Neural cell (in vitro differentiated cells): ENCODE measurements at regions not wholly inside any gene's neighbourhood (a gene's known extent, or its start where the extent isn't known, plus 50 kb on each side); places are given as distances from the start of the nearest gene placed in this dataset.

ENCODE experiments used
- EP300 ChIP-seq: fragments of 450-650 bp; conservative IDR thresholded peaks from 2 replicates; pipeline ENCODE4 v1.6.1; 2014; ENCODE audit warnings: antibody characterized with exemption, mild to moderate bottlenecking, moderate library complexity; ENCODE audit not compliant: poor library complexity, severe bottlenecking
- EZH2 ChIP-seq: fragments of 200-600, 300-800 bp; shearing (Covaris generic), sonication (generic); IDR thresholded peaks from 2 replicates; pipeline ENCODE4 v1.6.1; 2014; ENCODE audit warnings: antibody characterized with exemption, low read length, borderline replicate concordance, mild to moderate bottlenecking; ENCODE audit not compliant: insufficient read depth, poor library complexity, severe bottlenecking
- MXI1 ChIP-seq: fragments of 450-650 bp; conservative IDR thresholded peaks from 2 replicates; pipeline ENCODE4 v1.6.1; 2014; ENCODE audit warnings: antibody characterized with exemption, mild to moderate bottlenecking; ENCODE audit not compliant: poor library complexity, severe bottlenecking
- POLR2AphosphoS5 ChIP-seq: IDR thresholded peaks from 2 replicates; pipeline ENCODE4 v1.6.1; 2012
- RAD21 ChIP-seq: fragments of 450-650 bp; conservative IDR thresholded peaks from 2 replicates; pipeline ENCODE4 v1.6.1; 2014; ENCODE audit warnings: antibody characterized with exemption, mild to moderate bottlenecking, moderate library complexity
- SMC3 ChIP-seq: fragments of 450-650 bp; conservative IDR thresholded peaks from 2 replicates; pipeline ENCODE4 v1.6.1; 2014; ENCODE audit warnings: antibody characterized with exemption, mild to moderate bottlenecking, moderate library complexity; ENCODE audit not compliant: poor library complexity
- TAF1 ChIP-seq: IDR thresholded peaks from 2 replicates; pipeline ENCODE4 v1.6.1; 2012; ENCODE audit warnings: low read depth
- TF ChIP-seq, protein P1 (sequence below): fragments of 450-650 bp; IDR thresholded peaks from 2 replicates; pipeline ENCODE4 v1.5.1; 2014; ENCODE audit warnings: antibody characterized with exemption, mild to moderate bottlenecking, moderate library complexity; ENCODE audit not compliant: poor library complexity, severe bottlenecking
- TF ChIP-seq, protein P2 (sequence below): IDR thresholded peaks from 2 replicates; pipeline ENCODE4 v1.6.1; 2012; ENCODE audit warnings: borderline replicate concordance

DNA sequence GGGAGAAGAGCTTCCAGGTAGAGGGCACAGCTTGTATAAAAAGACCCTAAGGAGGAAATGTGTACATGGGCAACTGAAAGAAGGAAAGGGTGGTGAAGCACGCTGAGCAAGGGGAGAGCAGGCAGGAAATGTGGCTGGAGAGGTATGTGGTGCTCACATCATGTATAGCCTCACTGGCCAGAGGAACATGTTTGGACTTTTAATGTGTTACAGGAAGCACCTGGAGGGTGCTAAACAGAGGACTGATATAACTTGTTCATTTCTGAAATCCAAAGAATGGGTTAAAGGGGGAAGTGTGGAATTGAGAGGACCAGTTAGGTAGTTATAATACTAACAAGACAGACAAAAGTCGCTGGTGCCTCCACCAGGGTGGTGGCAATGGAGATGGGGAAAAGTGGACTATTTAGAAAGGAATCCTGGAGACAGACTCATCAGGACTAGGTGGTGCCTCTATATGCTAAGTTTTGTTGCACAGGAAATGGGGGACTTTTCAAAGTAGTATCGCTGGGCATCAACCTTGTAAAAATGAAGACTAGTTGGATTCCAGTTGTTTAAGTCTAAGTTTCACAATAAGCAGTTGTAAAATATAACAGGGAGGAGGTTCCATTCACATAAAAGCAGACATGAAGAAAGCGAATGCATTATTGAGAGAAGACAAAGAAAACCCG is 63.1 kb upstream of the CD180 start:
- TF ChIP-seq, protein P1, sequence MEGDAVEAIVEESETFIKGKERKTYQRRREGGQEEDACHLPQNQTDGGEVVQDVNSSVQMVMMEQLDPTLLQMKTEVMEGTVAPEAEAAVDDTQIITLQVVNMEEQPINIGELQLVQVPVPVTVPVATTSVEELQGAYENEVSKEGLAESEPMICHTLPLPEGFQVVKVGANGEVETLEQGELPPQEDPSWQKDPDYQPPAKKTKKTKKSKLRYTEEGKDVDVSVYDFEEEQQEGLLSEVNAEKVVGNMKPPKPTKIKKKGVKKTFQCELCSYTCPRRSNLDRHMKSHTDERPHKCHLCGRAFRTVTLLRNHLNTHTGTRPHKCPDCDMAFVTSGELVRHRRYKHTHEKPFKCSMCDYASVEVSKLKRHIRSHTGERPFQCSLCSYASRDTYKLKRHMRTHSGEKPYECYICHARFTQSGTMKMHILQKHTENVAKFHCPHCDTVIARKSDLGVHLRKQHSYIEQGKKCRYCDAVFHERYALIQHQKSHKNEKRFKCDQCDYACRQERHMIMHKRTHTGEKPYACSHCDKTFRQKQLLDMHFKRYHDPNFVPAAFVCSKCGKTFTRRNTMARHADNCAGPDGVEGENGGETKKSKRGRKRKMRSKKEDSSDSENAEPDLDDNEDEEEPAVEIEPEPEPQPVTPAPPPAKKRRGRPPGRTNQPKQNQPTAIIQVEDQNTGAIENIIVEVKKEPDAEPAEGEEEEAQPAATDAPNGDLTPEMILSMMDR, result no peak
- no peak for TF ChIP-seq SMC3
- TF ChIP-seq, protein P2, sequence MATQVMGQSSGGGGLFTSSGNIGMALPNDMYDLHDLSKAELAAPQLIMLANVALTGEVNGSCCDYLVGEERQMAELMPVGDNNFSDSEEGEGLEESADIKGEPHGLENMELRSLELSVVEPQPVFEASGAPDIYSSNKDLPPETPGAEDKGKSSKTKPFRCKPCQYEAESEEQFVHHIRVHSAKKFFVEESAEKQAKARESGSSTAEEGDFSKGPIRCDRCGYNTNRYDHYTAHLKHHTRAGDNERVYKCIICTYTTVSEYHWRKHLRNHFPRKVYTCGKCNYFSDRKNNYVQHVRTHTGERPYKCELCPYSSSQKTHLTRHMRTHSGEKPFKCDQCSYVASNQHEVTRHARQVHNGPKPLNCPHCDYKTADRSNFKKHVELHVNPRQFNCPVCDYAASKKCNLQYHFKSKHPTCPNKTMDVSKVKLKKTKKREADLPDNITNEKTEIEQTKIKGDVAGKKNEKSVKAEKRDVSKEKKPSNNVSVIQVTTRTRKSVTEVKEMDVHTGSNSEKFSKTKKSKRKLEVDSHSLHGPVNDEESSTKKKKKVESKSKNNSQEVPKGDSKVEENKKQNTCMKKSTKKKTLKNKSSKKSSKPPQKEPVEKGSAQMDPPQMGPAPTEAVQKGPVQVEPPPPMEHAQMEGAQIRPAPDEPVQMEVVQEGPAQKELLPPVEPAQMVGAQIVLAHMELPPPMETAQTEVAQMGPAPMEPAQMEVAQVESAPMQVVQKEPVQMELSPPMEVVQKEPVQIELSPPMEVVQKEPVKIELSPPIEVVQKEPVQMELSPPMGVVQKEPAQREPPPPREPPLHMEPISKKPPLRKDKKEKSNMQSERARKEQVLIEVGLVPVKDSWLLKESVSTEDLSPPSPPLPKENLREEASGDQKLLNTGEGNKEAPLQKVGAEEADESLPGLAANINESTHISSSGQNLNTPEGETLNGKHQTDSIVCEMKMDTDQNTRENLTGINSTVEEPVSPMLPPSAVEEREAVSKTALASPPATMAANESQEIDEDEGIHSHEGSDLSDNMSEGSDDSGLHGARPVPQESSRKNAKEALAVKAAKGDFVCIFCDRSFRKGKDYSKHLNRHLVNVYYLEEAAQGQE, result no peak
- no peak for TF ChIP-seq EZH2
- TF ChIP-seq RAD21, result no peak
- no peak for TF ChIP-seq TAF1
- no peak for TF ChIP-seq POLR2AphosphoS5
- TF ChIP-seq EP300, result no peak
- no peak for TF ChIP-seq MXI1
